ENCODE measurements at regions not wholly inside any gene's neighbourhood (a gene's known extent, or its start where the extent isn't known, plus 50 kb on each side); places are given as distances from the start of the nearest gene placed in this dataset.

DNA sequence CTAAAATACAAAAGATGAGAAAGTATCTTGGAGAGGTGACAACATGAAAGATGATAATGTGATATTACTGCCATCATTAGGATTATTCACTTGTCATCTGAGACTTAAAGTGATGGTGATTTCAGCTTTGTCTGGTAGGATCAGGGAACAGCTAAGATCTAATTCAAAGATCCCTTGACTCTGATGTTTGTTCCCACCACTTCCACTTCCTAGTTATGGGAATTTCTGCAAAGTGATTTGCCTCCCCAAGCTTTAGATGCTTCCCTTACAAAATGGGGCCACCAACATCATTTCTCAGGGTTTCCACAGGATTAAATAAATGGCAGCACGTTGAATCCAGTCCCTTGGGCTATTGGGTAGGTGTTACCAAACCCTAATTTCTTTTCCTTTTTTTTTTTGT lies 550.8 kb upstream of the CDH5 start:
- Histone ChIP-seq H2BK5ac (ENCODE audit: low read depth, low read length) (no peak overlapping the region), H2BK120ac (replicated peaks; ENCODE audit: low read depth, low read length) (no peak overlapping the region), H3K9me3 (ENCODE audit: insufficient read depth in 2 of 2, low read depth in 1 of 2, low read length in 1 of 2) (no peaks in the 10 kb centered on the region), H2AFZ (ENCODE audit: low read length) (no peak overlapping the region), H3K56ac (replicated peaks; ENCODE audit: insufficient read length, low read depth, low read length) (no peak overlapping the region), H3K14ac (ENCODE audit: insufficient read length) (no peak overlapping the region), H4K8ac (ENCODE audit: extremely low read depth, insufficient read depth, low read length) (no peak overlapping the region; the same call in 1 of the 2 replicates), H2AK5ac (ENCODE audit: low read depth, low read length) (no peak overlapping the region), H3K23me2 (ENCODE audit: low read depth, low read length) (no peaks in the 10 kb centered on the region; the same call in 1 of the 2 replicates), H3K27me3 (replicated peaks in 1 of 4; ENCODE audit: control insufficient read depth in 3 of 4, extremely low read depth in 1 of 4, insufficient read depth in 3 of 4, low read length in 3 of 4) (no peaks in the 10 kb centered on the region), H3K79me1 (ENCODE audit: low read depth, low read length) (no peaks in the 10 kb centered on the region), H4K5ac (ENCODE audit: insufficient read length, low read depth, low read length) (no peak overlapping the region), H2BK12ac (ENCODE audit: low read depth, low read length) (no peak overlapping the region), H2BK20ac (ENCODE audit: low read length) (0 out of 2 replicates have a peak overlapping the region, but pooled peaks have one; percentile 13), H2BK15ac (ENCODE audit: low read length) (no peak overlapping the region), H3K4ac (replicated peaks; ENCODE audit: insufficient read length, low read depth, low read length) (no peak overlapping the region), H3K18ac (ENCODE audit: extremely low read depth, low read length) (no peak overlapping the region), H4K91ac (replicated peaks; ENCODE audit: insufficient read length, low read length) (no peak overlapping the region), H3K27ac (ENCODE audit: low read depth, low read length) (no peak overlapping the region), H4K20me1 (replicated peaks in 1 of 2; ENCODE audit: control insufficient read depth in 1 of 2, insufficient read depth in 2 of 2, low read length in 2 of 2) (no peaks in the 10 kb centered on the region), H3K79me2 (ENCODE audit: control insufficient read depth in 1 of 2, insufficient read depth in 2 of 2, low read length in 2 of 2) (no peaks in the 10 kb centered on the region), H3K36me3 (ENCODE audit: control insufficient read depth in 2 of 4, insufficient read depth in 4 of 4, low read length in 3 of 4) (no peaks in the 10 kb centered on the region), H3K9ac (replicated peaks in 1 of 4; ENCODE audit: extremely low read depth in 1 of 4, low read depth in 3 of 4, low read length in 3 of 4) (no peak overlapping the region), H3K23ac (ENCODE audit: insufficient read length) (no peak overlapping the region), H3K4me1 (replicated peaks in 1 of 4; ENCODE audit: control insufficient read depth in 3 of 4, insufficient read depth in 4 of 4, low read length in 3 of 4) (peaks cover 0 to 12% (median 6%) of the 10 kb centered on the region in 4 experiments; a peak in 5 of 7 replicates), H3K4me3 (ENCODE audit: extremely low read depth in 1 of 4, insufficient read depth in 2 of 4, low read depth in 3 of 4, low read length in 4 of 4) (no peak overlapping the region), H3K4me2 (ENCODE audit: insufficient read depth in 1 of 2, low read depth in 2 of 2, low read length in 2 of 2) (no peak overlapping the region)
- WGBS, 2 experiments (ENCODE audit: extremely low coverage in 1 of 2, insufficient coverage in 1 of 2, insufficient read length in 1 of 2, insufficient replicate concordance in 2 of 2, low coverage in 1 of 2, low lambda C conversion rate in 2 of 2, missing lambda C conversion rate in 1 of 2): 91% methylated on average over 1 of the region's 1 CpG; no CpG with 5 or more reads in 1 of the 2 experiments
- FAIRE-seq (no peak), DNase-seq (ENCODE audit: low read depth in 1 of 2, low spot score in 2 of 2) (no peak)
- ChIA-PET CTCF (ENCODE audit: partially characterized antibody) (no interaction called here), POLR2A (ENCODE audit: partially characterized antibody) (no interaction called here)
- TF ChIP-seq EZH2 (IDR thresholded peaks at IDR 0.05; ENCODE audit: low read depth, low read length, severe bottlenecking) (no peak), KDM5A (IDR thresholded peaks at IDR 0.05; ENCODE audit: low read length) (no peak), MAFK (IDR thresholded peaks at IDR 0.05; ENCODE audit: low read depth, low read length) (no peak), NANOG (IDR thresholded peaks at IDR 0.05; ENCODE audit: insufficient read depth, low read depth, low read length, poor library complexity, severe bottlenecking) (no peak)

Measured in H1 (cell line).